HG02571 (cell line): ENCODE measurements at regions not wholly inside any gene's neighbourhood (a gene's known extent, or its start where the extent isn't known, plus 50 kb on each side); places are given as distances from the start of the nearest gene placed in this dataset.
"Not testable (repeated sequence)": the region's sequence is repeated elsewhere in the genome, so short reads cannot be mapped to it uniquely, and the experiment has no call there.

Source experiments
- ATAC-seq: cut with Tn5 transposase; IDR thresholded peaks from one replicate; pipeline ENCODE4 v1.9.1; 2021; ENCODE audit warnings: mild to moderate bottlenecking, moderate library complexity; ENCODE audit not compliant: unreplicated experiment

DNA sequence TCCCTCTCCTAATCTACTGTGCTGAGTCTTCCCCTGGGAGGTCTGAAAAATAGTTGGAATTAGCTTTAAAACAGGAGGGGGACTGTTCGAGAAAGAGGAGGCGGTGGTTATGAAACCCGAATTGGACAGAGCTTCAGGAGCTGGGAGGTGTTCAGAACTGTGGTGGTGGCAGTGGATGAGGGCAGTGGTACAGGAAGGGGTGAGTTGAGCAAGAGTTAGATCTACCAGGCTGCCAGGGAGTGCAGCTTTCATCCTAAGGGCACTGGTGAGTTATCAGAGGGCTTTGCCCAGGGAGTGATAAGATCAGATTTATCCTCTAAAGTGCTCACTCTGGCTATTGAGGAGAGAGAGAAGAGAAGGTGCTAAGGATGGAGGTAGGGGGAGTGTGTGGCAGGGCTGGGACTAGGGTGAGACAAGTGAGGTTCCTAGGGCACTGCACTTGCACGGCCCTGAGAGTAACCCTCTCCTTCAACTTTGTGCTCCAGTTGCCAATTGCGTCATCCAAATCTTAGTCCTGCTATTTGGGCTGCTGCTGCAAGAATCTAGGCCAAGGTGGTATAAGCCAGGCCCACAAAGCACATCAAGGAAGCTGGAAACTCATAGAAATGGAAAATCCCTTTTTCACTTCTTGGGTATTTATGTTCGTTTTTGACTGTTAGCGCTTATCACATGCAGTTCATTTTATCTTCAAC, 540.3 kb downstream of the XYLT1 start:
- ATAC-seq = no peak

DNA sequence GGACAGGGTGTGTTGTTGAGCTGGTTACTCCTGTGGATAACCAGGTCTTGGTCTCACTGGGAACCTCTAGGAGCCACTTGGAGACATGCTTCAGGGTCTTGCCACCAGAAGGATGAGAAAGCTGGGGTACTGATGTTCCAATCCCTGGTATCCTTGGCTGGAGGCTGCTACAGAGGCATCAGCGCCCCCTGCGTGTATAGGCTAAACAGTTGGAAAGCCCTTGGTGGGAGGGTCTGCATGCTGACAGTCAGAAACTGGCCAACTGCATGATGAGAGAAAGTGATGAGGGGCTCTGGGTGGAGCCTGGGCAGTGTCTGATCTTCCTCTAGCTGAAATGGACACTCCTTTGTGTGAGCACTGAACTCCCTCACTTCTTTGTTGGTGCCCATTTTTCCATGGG, 536.9 kb downstream of the XYLT1 start:
- no peak for ATAC-seq

DNA sequence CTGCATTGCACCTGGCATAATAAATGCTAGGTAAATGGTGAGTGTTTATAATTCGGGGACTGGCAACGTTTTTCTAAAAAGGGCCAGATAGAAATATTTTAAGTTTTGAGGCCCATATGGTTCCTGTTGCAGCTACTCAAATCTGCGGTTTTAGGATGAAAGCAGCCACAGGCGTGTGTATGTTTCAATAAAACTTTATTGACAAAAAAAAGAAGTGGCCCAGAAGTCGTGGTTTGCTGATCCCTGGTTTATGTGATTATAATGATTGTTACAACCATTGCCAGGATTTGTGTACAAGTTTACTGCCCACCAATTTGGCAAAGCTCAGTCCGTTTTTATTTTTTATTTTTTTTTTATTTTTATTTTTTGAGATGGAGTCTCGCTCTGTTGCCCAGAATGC, 536.1 kb downstream of the XYLT1 start:
- no peak for ATAC-seq

DNA sequence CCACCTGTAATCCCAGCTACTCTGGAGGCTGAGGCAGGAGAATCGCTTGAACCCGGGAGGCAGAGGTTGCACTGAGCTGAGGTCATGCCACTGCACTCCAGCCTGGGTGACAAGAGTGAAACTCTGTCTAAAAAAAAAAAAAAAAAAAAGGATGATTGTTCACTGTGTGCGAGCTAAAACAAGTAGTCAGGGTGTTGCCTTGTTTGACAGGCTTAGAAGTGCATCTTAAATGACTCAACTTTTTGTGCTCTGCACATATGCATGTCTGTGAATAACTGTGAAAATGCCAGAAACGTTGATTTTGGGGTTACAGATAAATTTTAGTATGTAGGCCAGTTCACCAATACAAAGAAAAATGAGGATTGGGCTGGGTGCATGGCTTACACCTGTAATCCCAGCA, 534.9 kb downstream of the XYLT1 start:
- not testable (repeated sequence) for ATAC-seq

DNA sequence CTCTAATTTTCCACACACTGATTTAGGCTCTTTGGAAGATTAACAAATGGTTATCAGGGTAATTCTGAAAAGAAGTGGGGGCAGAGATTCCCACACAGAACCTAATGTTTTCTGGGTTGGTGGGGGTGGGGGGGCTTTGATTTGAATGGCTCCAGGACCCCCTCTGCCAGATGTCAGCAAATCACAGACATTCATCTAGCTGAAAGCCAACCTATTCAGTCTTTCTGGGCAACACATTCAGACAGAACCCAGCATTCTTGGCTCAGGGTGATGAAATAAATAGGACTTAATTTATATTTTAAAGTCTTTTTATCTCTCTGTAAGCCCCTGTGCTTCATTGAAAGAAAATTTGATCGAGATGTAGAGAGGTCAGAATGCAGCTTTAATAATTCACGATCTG, 533.2 kb downstream of the XYLT1 start:
- no peak for ATAC-seq

DNA sequence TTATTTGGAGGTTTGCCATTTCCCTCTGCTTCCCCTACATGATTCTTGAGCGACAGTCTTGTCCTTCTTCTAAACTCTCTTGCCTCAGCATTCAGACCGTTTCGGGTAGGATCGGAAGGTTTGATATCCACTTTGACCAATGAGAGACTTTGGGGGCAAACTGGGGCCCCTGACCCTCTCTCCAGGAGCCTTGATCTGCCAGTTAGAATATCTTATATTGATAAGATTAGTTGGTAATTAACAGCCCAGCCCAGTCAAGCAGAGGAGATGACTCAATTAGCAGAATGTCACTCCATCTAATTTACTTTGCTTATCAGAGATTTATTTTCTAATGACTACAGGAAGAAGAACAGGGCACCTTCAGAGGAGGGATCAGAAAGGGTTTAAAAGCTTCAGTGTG, 532.8 kb downstream of the XYLT1 start:
- ATAC-seq = no peak

DNA sequence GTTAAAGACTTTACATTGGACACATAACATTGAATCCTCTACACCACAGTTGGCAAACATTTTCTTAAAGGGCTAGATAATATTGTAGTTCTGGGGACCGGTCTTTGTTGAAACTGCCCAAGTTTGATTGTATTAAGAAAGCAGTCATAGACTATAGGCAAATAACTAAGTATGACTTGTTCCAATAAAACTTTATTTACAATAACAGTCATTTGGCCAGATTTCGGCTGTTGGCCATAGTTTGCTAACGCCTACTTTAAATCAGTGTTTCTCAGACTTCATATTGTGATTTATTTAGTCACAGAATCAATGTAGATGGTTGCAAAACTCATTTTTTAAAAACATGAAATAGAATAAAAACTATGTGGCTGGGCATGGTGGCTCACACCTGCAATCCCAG, 531.8 kb downstream of the XYLT1 start:
- ATAC-seq = no peak

DNA sequence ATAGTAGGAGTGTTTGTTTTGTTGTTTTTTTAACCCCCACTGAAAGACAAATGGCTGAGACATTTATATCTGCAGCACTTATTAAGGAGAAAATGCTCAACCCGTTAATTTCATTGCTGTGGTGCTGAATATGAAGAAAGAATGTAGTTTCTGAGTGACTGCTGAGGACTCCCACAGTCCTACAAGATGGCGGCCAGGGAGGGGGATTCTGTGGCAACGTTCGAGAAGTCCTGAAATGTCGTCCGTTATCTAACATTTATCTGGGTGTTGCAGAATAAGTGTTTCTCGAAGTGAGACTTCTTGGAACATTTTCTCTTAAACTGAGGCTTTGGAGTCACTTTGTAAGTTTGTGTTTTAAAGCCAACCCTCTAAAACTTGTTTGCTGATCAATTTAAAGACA, 530.4 kb downstream of the XYLT1 start:
- no peak for ATAC-seq

DNA sequence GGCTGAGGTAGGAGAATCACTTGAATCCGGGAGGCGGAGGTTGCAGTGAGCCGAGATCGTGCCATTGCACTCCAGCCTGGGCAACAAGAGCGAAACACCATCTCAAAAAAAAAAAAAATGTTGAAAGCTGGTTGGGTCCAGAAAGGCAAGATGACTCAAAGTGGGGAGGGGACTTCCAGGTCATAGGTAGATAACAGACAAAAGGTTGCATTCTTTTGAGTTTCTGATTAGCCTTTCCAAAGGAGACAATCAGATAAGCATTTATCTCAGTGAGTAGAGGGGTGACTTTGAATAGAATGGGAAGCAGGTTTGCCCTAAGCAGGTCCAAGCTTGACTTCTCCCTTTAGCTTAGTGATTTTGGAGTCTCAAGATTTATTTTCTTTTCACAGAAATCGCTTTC, 527.9 kb downstream of the XYLT1 start:
- not testable (repeated sequence) for ATAC-seq

DNA sequence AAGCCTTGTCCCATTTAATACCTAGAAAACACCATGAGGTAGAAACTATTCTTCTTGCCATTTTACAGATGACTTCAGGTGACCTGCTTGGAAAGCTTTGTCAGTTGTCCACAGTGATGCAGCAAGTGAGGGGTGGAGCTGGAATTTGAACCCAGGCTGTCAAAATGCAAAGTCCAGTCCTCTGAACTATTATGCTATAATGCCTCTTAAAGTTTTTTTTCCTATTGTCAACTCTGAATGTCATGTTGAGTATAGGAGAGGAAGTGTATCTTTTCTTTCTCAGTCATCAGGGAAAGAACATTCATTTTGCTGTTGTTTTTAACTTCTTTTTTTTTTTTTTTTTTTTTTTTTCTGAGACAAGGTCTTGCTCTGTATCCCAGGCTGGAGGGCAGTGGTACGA, 525.6 kb downstream of the XYLT1 start:
- ATAC-seq = no peak

DNA sequence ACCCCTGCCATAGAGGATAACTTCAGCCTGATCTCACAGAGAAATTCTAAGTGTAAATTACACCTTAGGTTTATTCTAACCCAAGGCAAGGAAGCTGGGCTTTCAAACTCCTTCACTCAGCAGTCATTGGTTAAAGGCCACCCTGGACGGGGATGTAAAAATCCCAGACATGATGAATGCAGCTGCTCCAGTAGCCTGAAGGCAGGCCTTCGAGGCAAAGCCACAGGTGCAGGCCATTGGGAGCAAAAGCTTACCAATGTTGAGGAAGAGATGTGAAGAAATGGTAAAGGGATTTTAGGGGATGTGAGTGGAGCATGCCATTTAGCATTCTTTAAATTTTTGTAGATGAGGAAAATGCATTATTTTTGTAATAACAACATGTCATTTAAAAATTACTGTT, 514.4 kb downstream of the XYLT1 start:
- no peak for ATAC-seq

DNA sequence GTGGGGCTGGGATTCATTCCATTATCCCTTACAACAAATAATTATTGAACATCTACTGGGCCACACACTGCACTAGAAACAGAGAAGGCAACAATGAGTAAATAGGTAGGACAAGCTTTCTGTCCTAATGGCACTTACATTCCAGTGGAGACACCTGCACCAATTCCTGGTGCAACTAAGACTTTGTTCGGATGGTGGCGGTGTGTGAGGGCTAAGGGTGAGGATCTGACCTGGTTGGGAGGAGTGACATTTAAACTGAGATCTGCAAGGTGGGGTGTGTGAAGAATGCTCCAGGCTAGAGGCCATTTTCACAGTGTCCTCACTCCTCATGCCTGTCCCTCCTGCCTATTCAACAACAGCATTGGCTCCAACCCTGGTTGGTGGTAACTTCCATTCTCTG, 510.0 kb downstream of the XYLT1 start:
- ATAC-seq = no peak

DNA sequence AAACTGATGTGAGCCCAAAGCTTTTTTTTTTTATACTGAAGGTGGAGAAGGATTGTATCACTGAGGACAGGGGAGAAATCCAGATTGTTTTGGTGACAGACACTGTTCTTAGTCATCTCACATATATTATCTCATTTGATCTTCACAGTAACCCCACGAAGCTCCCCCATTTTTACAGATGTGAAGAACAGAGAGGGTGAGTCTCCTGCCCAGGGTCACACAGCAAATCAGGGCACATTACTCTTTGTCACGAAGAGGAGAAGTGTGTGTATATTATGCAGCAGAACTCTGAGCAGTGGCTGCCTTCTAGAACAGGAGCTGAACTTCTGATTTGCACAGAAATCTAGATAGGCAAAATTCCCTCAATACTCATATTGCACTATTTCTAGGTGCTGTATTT, 504.3 kb downstream of the XYLT1 start:
- no peak for ATAC-seq

DNA sequence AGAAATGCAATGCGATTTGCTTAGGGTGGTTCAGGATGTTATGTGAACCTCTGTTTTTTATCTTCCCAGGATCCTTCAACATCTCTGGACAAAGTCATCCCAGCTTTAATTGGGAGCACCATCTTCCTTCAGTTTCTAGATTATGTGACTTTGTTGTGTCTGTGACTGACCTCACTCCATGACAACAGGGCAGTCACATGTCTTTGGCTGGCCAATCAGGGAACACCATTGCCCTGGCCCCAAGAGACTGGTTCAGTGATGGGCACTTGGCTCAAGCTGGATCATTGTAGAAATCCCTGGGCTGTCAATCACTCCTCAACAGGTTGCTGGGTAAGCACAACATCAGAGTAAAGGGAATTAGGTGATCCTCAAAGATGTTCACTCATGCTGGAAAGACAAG, 499.7 kb downstream of the XYLT1 start:
- ATAC-seq = no peak

DNA sequence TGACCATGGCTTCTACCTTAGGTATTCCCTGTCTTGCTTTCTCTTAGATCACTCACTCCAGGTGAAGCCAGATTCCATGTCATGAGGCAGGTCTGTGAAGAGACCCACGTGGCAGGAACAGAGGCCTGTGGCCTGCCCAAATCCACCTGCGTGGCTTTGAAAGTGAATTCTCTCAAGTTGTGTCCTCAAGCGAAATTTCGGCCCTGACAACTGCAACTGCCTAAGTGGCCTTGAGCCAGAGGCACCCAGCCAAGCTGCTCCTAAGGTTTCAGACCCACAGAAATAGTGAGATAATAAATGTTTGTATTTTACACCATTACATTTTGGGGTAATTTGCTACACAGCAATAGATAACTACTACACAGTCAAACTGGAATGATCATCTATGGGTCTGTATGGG, 497.9 kb downstream of the XYLT1 start:
- ATAC-seq = no peak

DNA sequence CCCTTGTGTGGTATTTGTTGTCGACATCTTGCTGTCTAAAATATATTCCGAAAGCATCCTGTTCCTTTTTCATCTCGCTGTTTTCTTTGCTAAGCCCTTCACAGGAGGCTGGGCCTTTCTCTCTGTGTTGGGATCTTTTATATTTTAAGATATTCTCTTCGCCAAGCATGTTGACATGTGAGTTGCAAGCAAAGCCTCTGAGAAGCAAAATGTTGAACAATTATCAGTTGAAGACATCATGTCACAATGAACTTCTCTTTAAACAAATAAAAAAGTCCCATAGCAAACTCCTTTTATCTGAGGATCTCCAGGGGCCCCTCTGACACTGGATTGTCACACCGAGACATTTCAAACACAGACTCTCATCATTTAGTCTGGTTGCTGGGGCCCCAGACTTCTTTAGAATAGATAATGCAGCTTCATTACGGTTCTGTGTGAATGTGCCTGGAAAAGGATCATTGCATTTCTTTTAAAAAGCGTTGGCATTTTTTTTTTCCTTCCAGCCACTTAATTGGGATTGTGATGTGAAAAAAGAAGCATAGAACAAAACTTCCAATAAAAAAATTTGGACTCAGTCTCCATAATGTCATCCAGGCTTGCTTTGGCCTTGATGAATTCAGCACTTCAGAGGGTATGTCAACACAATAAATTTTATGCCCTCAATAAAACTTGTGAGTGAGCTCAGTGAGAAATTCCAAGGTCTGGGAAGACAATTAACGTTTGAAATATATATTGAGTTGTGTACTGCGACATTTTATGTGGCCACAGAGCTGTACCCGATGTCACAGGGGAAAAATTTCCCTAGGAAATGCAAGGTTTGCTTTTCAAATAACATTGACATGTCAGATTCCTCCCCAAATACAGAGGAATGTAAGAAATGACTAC, 496.8 kb downstream of the XYLT1 start:
- no peak for ATAC-seq

DNA sequence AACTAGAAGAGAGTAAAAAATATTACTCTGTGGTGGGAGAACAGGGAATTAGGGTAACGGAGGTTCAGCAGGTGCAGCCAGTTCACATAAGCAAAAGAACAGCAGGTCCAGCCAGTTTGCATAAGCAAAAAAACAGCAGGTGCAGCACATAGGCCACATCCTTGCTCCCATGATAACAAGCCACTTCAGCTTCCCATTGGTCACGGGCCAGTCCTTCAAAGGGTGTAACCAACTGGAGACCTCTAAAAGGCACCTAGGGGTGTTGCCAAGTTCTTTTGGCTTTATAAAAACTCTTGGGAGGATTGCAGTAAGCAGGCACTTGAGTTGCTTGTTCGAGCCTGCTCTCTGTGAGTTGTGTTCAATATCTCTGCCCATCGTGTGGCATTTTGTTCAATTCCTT, 488.1 kb downstream of the XYLT1 start:
- no peak for ATAC-seq

DNA sequence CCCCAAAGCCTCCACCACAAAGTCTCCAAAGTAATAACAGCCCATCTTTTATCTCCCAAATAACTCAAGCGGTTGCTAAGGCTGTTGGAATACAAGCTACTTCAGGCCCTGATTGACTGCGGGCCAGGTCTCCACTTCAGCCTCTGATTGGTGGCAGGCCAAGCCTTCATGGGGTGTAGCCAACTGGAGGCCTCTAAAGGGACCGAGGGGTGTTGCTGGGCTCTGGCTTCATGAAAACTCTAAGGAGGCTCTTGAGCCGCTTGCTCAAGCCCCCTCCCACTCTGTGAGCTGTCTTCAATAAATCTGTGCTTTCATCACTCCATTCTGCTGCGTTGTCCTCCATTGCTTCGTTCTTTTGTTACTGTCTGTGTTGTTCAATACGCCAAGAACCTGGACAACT, 487.2 kb downstream of the XYLT1 start:
- no peak for ATAC-seq

DNA sequence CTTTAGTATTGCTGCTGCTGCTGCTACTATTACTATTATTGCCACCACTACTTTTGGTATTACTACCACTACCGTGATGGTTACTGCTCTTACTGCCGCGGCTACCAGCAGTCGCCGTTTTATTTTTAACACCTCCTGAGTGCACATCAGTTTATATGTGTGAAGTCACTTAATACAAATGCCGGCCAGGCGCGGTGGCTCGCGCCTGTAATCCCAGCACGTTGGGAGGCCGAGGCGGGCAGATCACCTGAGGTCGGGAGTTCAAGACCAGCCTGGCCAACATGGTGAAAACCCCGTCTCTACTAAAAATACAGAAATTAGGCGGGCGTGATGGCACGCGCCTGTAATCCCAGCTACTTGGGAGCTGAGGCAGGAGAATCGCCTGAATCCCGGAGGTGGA, 486.7 kb downstream of the XYLT1 start:
- not testable (repeated sequence) for ATAC-seq

DNA sequence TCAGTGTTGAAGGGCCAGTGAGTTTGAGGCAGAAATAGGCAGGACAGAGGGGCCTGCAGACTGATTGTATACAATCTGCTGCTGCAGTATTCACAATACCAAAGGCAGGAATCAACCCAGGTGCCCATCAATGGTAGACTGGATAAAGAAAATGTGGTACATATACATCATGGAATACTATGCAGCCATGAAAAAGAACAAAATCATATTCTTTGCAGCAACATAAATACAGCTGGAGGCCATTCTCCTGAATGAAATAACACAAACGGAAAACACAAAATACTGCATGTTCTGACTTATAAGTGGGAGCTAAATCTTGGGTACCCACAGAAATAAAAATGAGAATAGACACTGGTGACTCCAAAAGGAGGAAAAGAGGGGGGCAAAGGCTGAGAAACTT, 485.1 kb downstream of the XYLT1 start:
- ATAC-seq = no peak

DNA sequence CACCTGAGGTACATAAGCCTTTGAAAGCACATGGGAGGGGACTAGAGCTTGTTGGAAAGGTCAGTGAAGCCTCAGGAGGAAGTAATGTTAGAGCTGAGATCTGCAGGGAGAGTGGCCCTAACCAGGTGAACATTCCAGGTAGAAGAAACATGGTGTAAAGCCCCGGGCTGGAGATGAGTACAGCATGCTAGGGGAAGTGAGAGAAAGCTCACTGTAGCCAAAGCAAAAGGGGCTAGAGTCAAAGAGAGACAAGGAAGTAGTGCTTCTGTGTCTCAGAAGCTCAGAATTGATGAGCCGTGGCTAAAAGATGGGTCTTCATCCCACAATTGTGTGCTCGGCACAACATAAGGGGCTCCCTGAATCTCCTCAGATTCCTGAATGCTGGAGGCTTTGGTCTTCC, 481.8 kb downstream of the XYLT1 start:
- ATAC-seq = no peak

DNA sequence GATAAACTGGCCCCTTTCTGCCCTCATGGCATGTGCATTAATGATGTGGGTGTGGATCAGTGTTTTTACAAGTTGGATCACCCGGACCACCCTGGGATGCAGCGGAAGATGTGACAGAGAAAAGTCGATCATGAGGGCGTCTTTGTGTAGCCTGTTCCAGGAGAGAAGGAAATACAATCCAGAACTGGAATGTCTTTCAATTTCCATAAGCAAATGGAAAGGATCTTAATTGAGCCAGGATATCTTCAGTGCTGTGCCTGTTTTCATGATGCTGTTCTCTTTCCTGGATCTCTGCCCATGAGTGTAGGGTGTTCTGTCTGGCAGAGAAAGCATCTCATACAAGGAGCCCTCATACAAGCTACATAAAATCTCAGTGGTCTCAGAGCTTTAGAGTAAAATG, 481.4 kb downstream of the XYLT1 start:
- ATAC-seq = no peak

DNA sequence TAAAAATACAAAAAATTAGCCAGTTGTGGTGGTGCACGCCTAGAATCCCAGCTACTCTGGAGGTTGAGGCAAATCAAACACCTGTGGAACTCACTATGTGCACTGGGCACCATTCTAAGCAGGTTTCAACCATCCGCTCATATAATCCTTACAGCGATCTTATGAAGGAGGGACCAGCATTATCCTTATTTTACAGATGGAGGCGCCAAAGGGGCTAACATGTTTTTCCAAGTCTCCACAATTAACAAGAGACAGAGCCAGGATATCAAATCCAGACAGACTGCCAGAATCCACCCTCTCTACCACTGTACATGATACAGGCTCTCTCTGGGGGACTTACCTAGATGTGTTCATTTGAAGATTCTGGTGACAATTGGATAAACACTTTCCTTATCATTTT, 479.0 kb downstream of the XYLT1 start:
- ATAC-seq = no peak
